ENCODE measurements at regions not wholly inside any gene's neighbourhood (a gene's known extent, or its start where the extent isn't known, plus 50 kb on each side); places are given as distances from the start of the nearest gene placed in this dataset.
"Not testable (repeated sequence)": the region's sequence is repeated elsewhere in the genome, so short reads cannot be mapped to it uniquely, and the experiment has no call there.

DNA sequence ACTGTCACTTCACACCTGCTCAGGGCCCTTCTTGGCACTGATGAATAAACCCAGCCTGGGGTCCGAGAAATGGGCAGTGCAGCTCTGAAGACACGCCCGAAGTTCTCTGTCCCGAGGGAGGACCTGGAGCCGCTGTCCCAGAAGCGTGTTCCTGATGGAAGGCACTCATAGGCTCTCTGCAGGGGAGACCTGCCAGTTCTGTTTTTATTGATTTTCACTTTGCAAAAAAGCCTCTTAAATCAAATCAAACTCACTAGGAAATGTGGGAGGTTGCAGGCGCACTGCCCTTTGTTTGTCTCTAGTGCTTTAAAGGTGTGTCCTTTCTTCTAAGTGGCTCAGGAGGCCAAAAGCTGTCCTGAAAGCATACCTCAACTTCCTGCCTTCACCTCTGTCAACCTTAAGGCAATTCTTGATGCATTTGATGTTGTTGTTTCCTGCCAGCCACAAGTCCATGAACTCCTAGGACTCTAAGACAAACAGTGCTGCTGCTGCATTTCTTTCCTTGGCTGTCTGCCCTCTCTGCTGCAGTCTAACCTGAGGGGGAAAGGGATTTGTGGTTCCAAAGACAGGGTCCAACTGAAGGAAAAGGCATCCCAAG lies 663.2 kb downstream of the UQCRFS1 start:
- FAIRE-seq (no peak), DNase-seq (ENCODE audit: insufficient read length, low spot score) (no peak)
- TF ChIP-seq TAF1 (IDR thresholded peaks at IDR 0.05; ENCODE audit: low read depth, low read length) (no peak), POLR2AphosphoS5 (IDR thresholded peaks at IDR 0.05; ENCODE audit: low read depth, low read length) (no peak)

DNA sequence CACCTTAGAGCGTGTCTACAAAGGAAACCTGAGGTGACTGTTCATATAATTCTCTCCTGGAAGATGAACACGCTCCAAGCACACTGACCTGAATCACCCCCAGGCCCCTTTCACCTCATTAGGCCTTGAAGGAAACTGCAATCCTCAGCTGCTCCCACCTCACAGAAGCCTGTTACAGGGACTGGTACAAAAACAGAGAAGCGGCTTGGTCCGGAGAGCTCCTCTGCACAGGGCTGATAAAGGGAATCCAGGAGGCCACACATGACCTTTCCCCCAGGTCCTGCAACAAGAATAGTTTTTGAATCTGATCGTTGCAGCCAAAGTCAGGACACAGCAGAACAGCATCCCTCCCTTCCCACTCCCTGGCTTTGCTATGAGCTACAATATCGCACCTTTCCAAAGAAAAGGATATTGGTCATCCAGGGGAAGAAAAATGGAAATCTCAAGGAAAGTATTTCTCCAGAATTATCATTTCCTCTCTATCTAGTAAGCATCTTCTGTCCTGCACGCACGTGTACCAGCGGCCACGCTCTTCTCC lies 666.7 kb downstream of the UQCRFS1 start:
- no peak for TF ChIP-seq POLR2AphosphoS5 (IDR thresholded peaks at IDR 0.05; ENCODE audit: low read depth, low read length)
- no peak for TF ChIP-seq POLR2A (IDR thresholded peaks at IDR 0.05; ENCODE audit: low read depth, low read length)
- no peak for TF ChIP-seq TAF1 (IDR thresholded peaks at IDR 0.05; ENCODE audit: low read depth, low read length)
- TF ChIP-seq SPI1 (IDR thresholded peaks at IDR 0.05; ENCODE audit: low read depth, low read length) = no peak
- TF ChIP-seq PAX5 (IDR thresholded peaks at IDR 0.05; ENCODE audit: insufficient read depth, low read length, severe bottlenecking) = no peak
- no peak for TF ChIP-seq POU2F2 (IDR thresholded peaks at IDR 0.05; ENCODE audit: low read depth, low read length)
- no peak for FAIRE-seq
- no peak for DNase-seq (ENCODE audit: insufficient read length, low spot score)

DNA sequence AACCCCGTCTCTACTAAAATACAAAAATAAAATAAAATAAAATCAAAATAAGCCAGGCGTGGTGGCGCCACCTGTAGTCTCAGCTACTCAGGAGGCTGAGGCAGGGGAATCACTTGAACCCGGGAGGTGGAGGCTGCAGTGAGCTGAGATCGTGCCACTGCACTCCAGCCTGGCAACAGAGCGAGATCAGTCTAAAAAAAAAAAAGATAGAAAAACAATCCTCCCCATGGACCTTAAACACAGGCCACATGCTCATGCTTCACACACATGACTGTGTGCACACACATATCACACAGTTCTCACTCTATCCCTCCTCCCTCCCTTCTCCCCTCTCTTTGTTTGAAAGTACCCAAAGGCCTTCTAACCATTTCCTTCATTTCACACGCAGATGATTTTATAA lies 667.6 kb downstream of the UQCRFS1 start:
- FAIRE-seq; DNase-seq (ENCODE audit: insufficient read length, low spot score): not testable (repeated sequence)

DNA sequence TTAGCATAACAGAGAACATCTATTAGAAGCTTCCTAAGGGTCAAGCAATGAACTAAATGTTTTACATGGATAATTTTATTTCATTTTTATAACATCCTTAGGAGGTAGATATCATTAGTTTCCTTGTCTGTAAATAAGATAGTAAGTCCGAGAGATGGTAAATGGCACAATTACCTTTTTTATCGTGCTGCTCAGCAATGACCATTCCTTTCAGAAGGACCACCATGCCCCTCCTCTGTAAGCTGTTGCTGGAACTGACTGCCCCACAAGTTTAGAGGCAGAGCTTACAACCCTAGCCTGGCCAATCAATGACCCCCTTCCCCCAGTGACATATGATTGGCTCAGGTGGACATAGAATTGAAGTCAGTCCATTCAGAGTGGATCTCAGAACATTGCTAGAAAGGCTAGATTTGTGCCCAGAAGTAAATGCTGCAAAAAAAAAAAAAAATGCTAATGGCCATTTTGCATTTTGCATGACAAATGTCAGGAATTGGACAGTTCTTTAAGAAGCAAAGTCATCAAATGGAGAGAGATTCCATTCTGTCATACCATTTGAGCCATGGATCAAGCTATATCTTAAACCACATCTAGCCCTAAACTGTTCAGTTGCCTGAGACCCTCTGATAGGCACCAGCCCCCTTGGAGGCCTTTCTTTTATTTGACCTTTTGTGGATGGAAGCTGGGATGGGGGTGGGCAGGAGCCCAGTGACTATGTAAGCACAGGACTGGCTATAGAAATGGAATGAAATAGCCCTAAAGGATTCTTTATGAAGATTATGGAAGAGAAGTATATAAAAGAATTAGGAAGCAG lies 668.3 kb downstream of the UQCRFS1 start:
- FAIRE-seq (no peak), DNase-seq (ENCODE audit: insufficient read length, low spot score) (no peak)
- TF ChIP-seq SPI1 (IDR thresholded peaks at IDR 0.05; ENCODE audit: low read depth, low read length) = no peak
- TF ChIP-seq POLR2AphosphoS5 (IDR thresholded peaks at IDR 0.05; ENCODE audit: low read depth, low read length) = no peak
- TF ChIP-seq PAX5 (IDR thresholded peaks at IDR 0.05; ENCODE audit: insufficient read depth, low read length, severe bottlenecking) = no peak
- no peak for TF ChIP-seq POLR2A (IDR thresholded peaks at IDR 0.05; ENCODE audit: low read depth, low read length)

GRCh38 chr19:28543244-28543776 lies 669.6 kb downstream of the UQCRFS1 start:
- no peak for DNase-seq (ENCODE audit: insufficient read length, low spot score)
- FAIRE-seq = no peak
- no peak for TF ChIP-seq POLR2AphosphoS5 (IDR thresholded peaks at IDR 0.05; ENCODE audit: low read depth, low read length)
- TF ChIP-seq POU2F2 (IDR thresholded peaks at IDR 0.05; ENCODE audit: low read depth, low read length) = no peak
- TF ChIP-seq SPI1 (IDR thresholded peaks at IDR 0.05; ENCODE audit: low read depth, low read length) = no peak
- TF ChIP-seq POLR2A (IDR thresholded peaks at IDR 0.05; ENCODE audit: low read depth, low read length) = no peak
- TF ChIP-seq TAF1 (IDR thresholded peaks at IDR 0.05; ENCODE audit: low read depth, low read length) = no peak
- TF ChIP-seq PAX5 (IDR thresholded peaks at IDR 0.05; ENCODE audit: insufficient read depth, low read length, severe bottlenecking) = no peak

DNA sequence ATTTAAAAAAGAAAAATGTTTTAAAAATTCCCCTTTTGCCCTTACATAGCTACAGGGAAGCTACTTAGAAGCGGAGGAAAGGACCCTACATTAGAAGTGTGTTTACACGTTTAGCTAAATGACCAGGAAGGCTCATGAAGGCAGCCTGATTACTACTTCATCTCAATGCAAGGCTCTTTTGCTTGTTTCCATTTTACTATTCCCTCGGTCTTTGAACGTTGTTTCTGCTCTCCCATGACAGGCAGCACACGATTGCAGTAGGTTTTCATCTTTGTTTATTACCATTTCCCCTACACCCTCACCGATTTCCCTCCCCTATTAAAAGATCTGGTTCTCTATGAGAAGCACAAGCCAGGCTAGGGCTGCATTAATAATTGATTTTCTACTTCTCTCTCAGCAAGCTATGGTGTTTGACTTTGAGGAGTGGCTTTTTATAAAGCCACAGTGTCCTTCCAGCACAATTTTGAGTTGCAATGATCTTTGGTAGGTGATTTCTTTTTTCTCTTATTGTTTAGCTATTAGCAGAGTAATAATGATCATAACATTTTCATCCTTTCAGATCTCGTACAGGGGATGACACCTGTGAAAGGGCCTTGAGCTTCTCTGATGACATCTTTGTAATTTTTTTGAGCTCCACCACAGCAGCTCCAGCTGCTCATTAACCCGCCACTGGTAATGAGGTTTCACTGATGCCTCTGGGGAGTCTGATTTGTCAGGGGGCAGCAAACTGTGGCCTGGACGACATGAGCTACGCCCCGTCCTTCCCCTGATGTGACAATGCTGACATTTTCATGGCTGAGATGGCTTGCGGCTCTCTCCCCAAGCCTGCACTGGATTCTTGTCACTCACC lies 670.3 kb downstream of the UQCRFS1 start:
- DNase-seq (ENCODE audit: insufficient read length, low spot score) (no peak), FAIRE-seq (no peak)
- TF ChIP-seq POU2F2 (IDR thresholded peaks at IDR 0.05; ENCODE audit: low read depth, low read length) = no peak
- TF ChIP-seq SPI1 (IDR thresholded peaks at IDR 0.05; ENCODE audit: low read depth, low read length) = no peak
- TF ChIP-seq TAF1 (IDR thresholded peaks at IDR 0.05; ENCODE audit: low read depth, low read length) = no peak
- no peak for TF ChIP-seq POLR2A (IDR thresholded peaks at IDR 0.05; ENCODE audit: low read depth, low read length)
- no peak for TF ChIP-seq POLR2AphosphoS5 (IDR thresholded peaks at IDR 0.05; ENCODE audit: low read depth, low read length)
- TF ChIP-seq PAX5 (IDR thresholded peaks at IDR 0.05; ENCODE audit: insufficient read depth, low read length, severe bottlenecking) = no peak

- TF ChIP-seq POLR2A (IDR thresholded peaks at IDR 0.05; ENCODE audit: low read depth, low read length) (no peak), POU2F2 (IDR thresholded peaks at IDR 0.05; ENCODE audit: low read depth, low read length) (no peak), PAX5 (IDR thresholded peaks at IDR 0.05; ENCODE audit: insufficient read depth, low read length, severe bottlenecking) (no peak), SPI1 (IDR thresholded peaks at IDR 0.05; ENCODE audit: low read depth, low read length) (no peak), POLR2AphosphoS5 (IDR thresholded peaks at IDR 0.05; ENCODE audit: low read depth, low read length) (no peak), TAF1 (IDR thresholded peaks at IDR 0.05; ENCODE audit: low read depth, low read length) (no peak)
- DNase-seq (ENCODE audit: insufficient read length, low spot score) (no peak), FAIRE-seq (no peak)
Observed at GRCh38 chr19:28541602-28542393, 671.2 kb downstream of the UQCRFS1 start.

DNA sequence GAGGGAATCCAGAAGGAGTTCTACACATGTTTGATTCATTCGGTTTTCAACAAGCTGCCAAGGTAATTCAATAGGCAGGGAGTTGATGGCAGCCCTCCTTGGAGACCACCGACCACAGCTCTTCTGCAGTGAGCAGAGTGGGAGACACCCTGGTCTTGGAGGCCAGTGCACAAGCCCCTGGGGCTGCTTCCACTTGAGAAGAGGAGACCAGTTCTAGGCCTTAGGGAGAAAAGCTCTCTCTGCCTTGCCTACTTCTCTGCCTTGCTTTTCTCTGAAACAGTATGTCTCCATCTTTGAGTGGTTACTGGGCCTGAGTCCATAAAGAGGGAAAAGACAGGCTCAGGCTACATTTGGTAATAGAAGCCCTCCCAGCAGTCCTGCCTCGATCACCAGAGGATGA lies 671.9 kb downstream of the UQCRFS1 start:
- FAIRE-seq = no peak
- no peak for DNase-seq (ENCODE audit: insufficient read length, low spot score)
- TF ChIP-seq SPI1 (IDR thresholded peaks at IDR 0.05; ENCODE audit: low read depth, low read length) (no peak), POU2F2 (IDR thresholded peaks at IDR 0.05; ENCODE audit: low read depth, low read length) (no peak), PAX5 (IDR thresholded peaks at IDR 0.05; ENCODE audit: insufficient read depth, low read length, severe bottlenecking) (no peak), POLR2A (IDR thresholded peaks at IDR 0.05; ENCODE audit: low read depth, low read length) (no peak)

DNA sequence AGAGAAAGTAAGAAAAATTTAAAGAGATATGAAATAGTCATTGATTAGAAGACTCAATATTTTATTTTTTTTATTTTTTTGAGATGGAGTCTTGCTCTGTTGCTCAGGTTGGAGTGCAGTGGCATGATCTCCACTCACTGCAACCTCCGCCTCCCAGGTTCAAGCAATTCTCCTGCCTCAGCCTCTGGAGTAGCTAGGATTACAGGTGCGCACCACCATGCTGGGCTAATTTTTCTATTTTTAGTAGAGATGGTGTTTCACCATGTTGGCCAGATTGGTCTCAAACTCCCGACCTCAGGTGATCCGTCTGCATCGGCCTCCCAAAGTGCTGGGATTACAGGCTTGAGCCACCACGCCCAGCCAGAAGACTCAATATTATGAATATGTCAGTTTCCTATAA lies 672.6 kb downstream of the UQCRFS1 start:
- not testable (repeated sequence) for DNase-seq (ENCODE audit: insufficient read length, low spot score)

More for the DNA sequence above, 672.6 kb downstream of the UQCRFS1 start:
- not testable (repeated sequence) for FAIRE-seq

Measured in GM12891 (cell line).